ENCODE measurements at regions not wholly inside any gene's neighbourhood (a gene's known extent, or its start where the extent isn't known, plus 50 kb on each side); places are given as distances from the start of the nearest gene placed in this dataset.

GRCh38 chr5:54758038-54758437 lies 227.4 kb downstream of the ESM1 start:
- H3K4me3 ChIP-seq (ENCODE audit: low read depth, low read length), result no peak overlapping the region
- H3K9ac ChIP-seq (ENCODE audit: low read depth, low read length), result no peak overlapping the region
- H3K4me1 ChIP-seq (ENCODE audit: control insufficient read depth, insufficient read depth, low read length), result no peaks in the 10 kb centered on the region
- H3K36me3 ChIP-seq (ENCODE audit: control insufficient read depth, insufficient read depth, low read length), result no peaks in the 10 kb centered on the region
- no peaks in the 10 kb centered on the region for H3K27me3 ChIP-seq (ENCODE audit: control insufficient read depth, insufficient read depth, low read length)
- H3K9me3 ChIP-seq (ENCODE audit: control insufficient read depth, insufficient read depth, low read length), result no peaks in the 10 kb centered on the region

GRCh38 chr5:54757541-54757940 lies 227.9 kb downstream of the ESM1 start:
- Histone ChIP-seq H3K36me3 (ENCODE audit: control insufficient read depth, insufficient read depth, low read length) (no peaks in the 10 kb centered on the region), H3K4me3 (ENCODE audit: low read depth, low read length) (no peak overlapping the region), H3K9me3 (ENCODE audit: control insufficient read depth, insufficient read depth, low read length) (no peaks in the 10 kb centered on the region), H3K9ac (ENCODE audit: low read depth, low read length) (no peak overlapping the region), H3K4me1 (ENCODE audit: control insufficient read depth, insufficient read depth, low read length) (no peaks in the 10 kb centered on the region), H3K27me3 (ENCODE audit: control insufficient read depth, insufficient read depth, low read length) (no peaks in the 10 kb centered on the region)

GRCh38 chr5:54756796-54757402 lies 228.5 kb downstream of the ESM1 start:
- H3K4me1 ChIP-seq (ENCODE audit: control insufficient read depth, insufficient read depth, low read length), result no peaks in the 10 kb centered on the region
- H3K27me3 ChIP-seq (ENCODE audit: control insufficient read depth, insufficient read depth, low read length), result no peaks in the 10 kb centered on the region
- no peak overlapping the region for H3K4me3 ChIP-seq (ENCODE audit: low read depth, low read length)
- H3K9ac ChIP-seq (ENCODE audit: low read depth, low read length), result no peak overlapping the region
- no peaks in the 10 kb centered on the region for H3K9me3 ChIP-seq (ENCODE audit: control insufficient read depth, insufficient read depth, low read length)
- no peaks in the 10 kb centered on the region for H3K36me3 ChIP-seq (ENCODE audit: control insufficient read depth, insufficient read depth, low read length)

GRCh38 chr5:54756301-54756700 lies 229.1 kb downstream of the ESM1 start:
- H3K4me1 ChIP-seq (ENCODE audit: control insufficient read depth, insufficient read depth, low read length), result no peaks in the 10 kb centered on the region
- no peak overlapping the region for H3K4me3 ChIP-seq (ENCODE audit: low read depth, low read length)
- H3K36me3 ChIP-seq (ENCODE audit: control insufficient read depth, insufficient read depth, low read length), result peaks cover 2% of the 10 kb centered on the region
- H3K27me3 ChIP-seq (ENCODE audit: control insufficient read depth, insufficient read depth, low read length), result no peaks in the 10 kb centered on the region
- H3K9ac ChIP-seq (ENCODE audit: low read depth, low read length), result no peak overlapping the region
- H3K9me3 ChIP-seq (ENCODE audit: control insufficient read depth, insufficient read depth, low read length), result no peaks in the 10 kb centered on the region

- H3K4me3 ChIP-seq (ENCODE audit: low read depth, low read length), result no peak overlapping the region
- no peaks in the 10 kb centered on the region for H3K27me3 ChIP-seq (ENCODE audit: control insufficient read depth, insufficient read depth, low read length)
- H3K9ac ChIP-seq (ENCODE audit: low read depth, low read length), result no peak overlapping the region
- H3K4me1 ChIP-seq (ENCODE audit: control insufficient read depth, insufficient read depth, low read length), result no peaks in the 10 kb centered on the region
- peaks cover 2% of the 10 kb centered on the region for H3K36me3 ChIP-seq (ENCODE audit: control insufficient read depth, insufficient read depth, low read length)
- H3K9me3 ChIP-seq (ENCODE audit: control insufficient read depth, insufficient read depth, low read length), result no peaks in the 10 kb centered on the region
These were observed 230.5 kb downstream of the ESM1 start for GRCh38 chr5:54754878-54755277.

GRCh38 chr5:54754420-54754819 lies 231.0 kb downstream of the ESM1 start:
- no peaks in the 10 kb centered on the region for H3K4me1 ChIP-seq (ENCODE audit: control insufficient read depth, insufficient read depth, low read length)
- no peaks in the 10 kb centered on the region for H3K9me3 ChIP-seq (ENCODE audit: control insufficient read depth, insufficient read depth, low read length)
- H3K27me3 ChIP-seq (ENCODE audit: control insufficient read depth, insufficient read depth, low read length), result no peaks in the 10 kb centered on the region
- peaks cover 2% of the 10 kb centered on the region for H3K36me3 ChIP-seq (ENCODE audit: control insufficient read depth, insufficient read depth, low read length)
- H3K4me3 ChIP-seq (ENCODE audit: low read depth, low read length), result no peak overlapping the region
- no peak overlapping the region for H3K9ac ChIP-seq (ENCODE audit: low read depth, low read length)

GRCh38 chr5:54753753-54754152 lies 231.6 kb downstream of the ESM1 start:
- Histone ChIP-seq H3K9me3 (ENCODE audit: control insufficient read depth, insufficient read depth, low read length) (no peaks in the 10 kb centered on the region), H3K9ac (ENCODE audit: low read depth, low read length) (no peak overlapping the region), H3K4me1 (ENCODE audit: control insufficient read depth, insufficient read depth, low read length) (no peaks in the 10 kb centered on the region), H3K4me3 (ENCODE audit: low read depth, low read length) (no peak overlapping the region), H3K27me3 (ENCODE audit: control insufficient read depth, insufficient read depth, low read length) (no peaks in the 10 kb centered on the region), H3K36me3 (ENCODE audit: control insufficient read depth, insufficient read depth, low read length) (peaks cover 2% of the 10 kb centered on the region)

- Histone ChIP-seq H3K9me3 (ENCODE audit: control insufficient read depth, insufficient read depth, low read length) (no peaks in the 10 kb centered on the region), H3K36me3 (ENCODE audit: control insufficient read depth, insufficient read depth, low read length) (peaks cover 2% of the 10 kb centered on the region), H3K27me3 (ENCODE audit: control insufficient read depth, insufficient read depth, low read length) (no peaks in the 10 kb centered on the region), H3K4me3 (ENCODE audit: low read depth, low read length) (no peak overlapping the region), H3K4me1 (ENCODE audit: control insufficient read depth, insufficient read depth, low read length) (no peaks in the 10 kb centered on the region), H3K9ac (ENCODE audit: low read depth, low read length) (no peak overlapping the region)
These were observed 232.4 kb downstream of the ESM1 start for GRCh38 chr5:54753034-54753433.

GRCh38 chr5:54748527-54748926 lies 231.0 kb downstream of the SNX18 start:
- H3K4me1 ChIP-seq (ENCODE audit: control insufficient read depth, insufficient read depth, low read length), result peaks cover 7% of the 10 kb centered on the region
- H3K4me3 ChIP-seq (ENCODE audit: low read depth, low read length), result no peak overlapping the region
- H3K9me3 ChIP-seq (ENCODE audit: control insufficient read depth, insufficient read depth, low read length), result no peaks in the 10 kb centered on the region
- no peak overlapping the region for H3K9ac ChIP-seq (ENCODE audit: low read depth, low read length)
- H3K27me3 ChIP-seq (ENCODE audit: control insufficient read depth, insufficient read depth, low read length), result no peaks in the 10 kb centered on the region
- peaks cover 2% of the 10 kb centered on the region for H3K36me3 ChIP-seq (ENCODE audit: control insufficient read depth, insufficient read depth, low read length)

- peaks cover 9% of the 10 kb centered on the region for H3K4me1 ChIP-seq (ENCODE audit: control insufficient read depth, insufficient read depth, low read length)
- H3K4me3 ChIP-seq (ENCODE audit: low read depth, low read length), result no peak overlapping the region
- no peaks in the 10 kb centered on the region for H3K9me3 ChIP-seq (ENCODE audit: control insufficient read depth, insufficient read depth, low read length)
- H3K9ac ChIP-seq (ENCODE audit: low read depth, low read length), result no peak overlapping the region
- no peaks in the 10 kb centered on the region for H3K27me3 ChIP-seq (ENCODE audit: control insufficient read depth, insufficient read depth, low read length)
- H3K36me3 ChIP-seq (ENCODE audit: control insufficient read depth, insufficient read depth, low read length), result peaks cover 2% of the 10 kb centered on the region
These were observed 229.3 kb downstream of the SNX18 start for GRCh38 chr5:54746777-54747398.

GRCh38 chr5:54746346-54746745 lies 228.8 kb downstream of the SNX18 start:
- Histone ChIP-seq H3K9ac (ENCODE audit: low read depth, low read length) (no peak overlapping the region), H3K4me1 (ENCODE audit: control insufficient read depth, insufficient read depth, low read length) (peaks cover 9% of the 10 kb centered on the region), H3K36me3 (ENCODE audit: control insufficient read depth, insufficient read depth, low read length) (no peaks in the 10 kb centered on the region)

GRCh38 chr5:54745599-54745998 lies 228.0 kb downstream of the SNX18 start:
- Histone ChIP-seq H3K9me3 (ENCODE audit: control insufficient read depth, insufficient read depth, low read length) (no peaks in the 10 kb centered on the region), H3K9ac (ENCODE audit: low read depth, low read length) (no peak overlapping the region), H3K4me3 (ENCODE audit: low read depth, low read length) (no peak overlapping the region), H3K27me3 (ENCODE audit: control insufficient read depth, insufficient read depth, low read length) (no peaks in the 10 kb centered on the region), H3K36me3 (ENCODE audit: control insufficient read depth, insufficient read depth, low read length) (no peaks in the 10 kb centered on the region), H3K4me1 (ENCODE audit: control insufficient read depth, insufficient read depth, low read length) (peaks cover 9% of the 10 kb centered on the region)

More at GRCh38 chr5:54746346-54746745, 228.8 kb downstream of the SNX18 start:
- H3K4me3 ChIP-seq (ENCODE audit: low read depth, low read length), result no peak overlapping the region
- no peaks in the 10 kb centered on the region for H3K9me3 ChIP-seq (ENCODE audit: control insufficient read depth, insufficient read depth, low read length)
- H3K27me3 ChIP-seq (ENCODE audit: control insufficient read depth, insufficient read depth, low read length), result no peaks in the 10 kb centered on the region

Measured in iPS-15b (cell line).